ENCODE measurements at regions not wholly inside any gene's neighbourhood (a gene's known extent, or its start where the extent isn't known, plus 50 kb on each side); places are given as distances from the start of the nearest gene placed in this dataset.

DNA sequence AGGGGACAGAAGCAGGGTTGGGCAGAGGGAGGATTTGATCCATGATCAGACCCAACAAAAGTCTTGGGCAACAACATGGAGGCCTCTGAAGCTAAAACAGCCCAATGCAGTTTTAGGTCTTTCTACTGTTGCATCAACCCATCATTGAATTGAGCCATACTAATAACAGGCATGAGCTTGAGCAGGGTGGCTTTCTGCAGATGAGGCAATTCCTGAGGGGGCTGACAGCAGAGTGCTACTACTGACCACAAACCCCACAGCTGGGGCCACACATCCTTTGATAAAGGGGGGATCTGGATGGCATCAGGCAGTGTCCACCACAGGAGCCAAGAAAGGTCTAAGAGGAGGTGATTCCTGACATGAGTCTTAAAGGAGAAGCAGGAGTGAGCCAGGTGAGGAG lies 517.0 kb upstream of the PPP2R3A start:
- TF ChIP-seq POLR2AphosphoS5 (IDR thresholded peaks at IDR 0.05; ENCODE audit: insufficient read depth in 1 of 2, low read depth in 1 of 2) (no peak), CTCF (IDR thresholded peaks at IDR 0.05) (no peak)
